Calu3 (cell line): ENCODE measurements at regions not wholly inside any gene's neighbourhood (a gene's known extent, or its start where the extent isn't known, plus 50 kb on each side); places are given as distances from the start of the nearest gene placed in this dataset.

Experiments used
- BruUV-seq: library from RNA; stranded (reverse); fragments of 400-500 nt; replicated peaks from 2 replicates; lab custom pipeline; 2021; lab: Mats Ljungman, UMichigan
- CTCF ChIA-PET: fragments of 300-600 bp; sonication (Branson Sonifier 250); formaldehyde crosslinking; loops from one replicate; lab custom pipeline; 2022; ENCODE audit warnings: antibody characterized with exemption; lab: Charles Lee
- DNase-seq: peaks from one replicate; pipeline ENCODE4 v3.0.0; 2022
- H3K27ac Mint-ChIP-seq: one replicate; pipeline ENCODE4 v1.8.0; 2022; ENCODE audit warnings: mixed read lengths; ENCODE audit not compliant: unreplicated experiment
- H3K27me3 Mint-ChIP-seq: one replicate; pipeline ENCODE4 v1.8.0; 2022; ENCODE audit warnings: mixed read lengths; ENCODE audit not compliant: unreplicated experiment
- H3K36me3 Mint-ChIP-seq: one replicate; pipeline ENCODE4 v1.8.0; 2022; ENCODE audit warnings: mild to moderate bottlenecking, moderate library complexity, mixed read lengths; ENCODE audit not compliant: insufficient read depth, unreplicated experiment
- H3K4me1 Mint-ChIP-seq: one replicate; pipeline ENCODE4 v1.8.0; 2022; ENCODE audit warnings: mild to moderate bottlenecking, low read depth, mixed read lengths; ENCODE audit not compliant: unreplicated experiment
- H3K4me3 Mint-ChIP-seq: one replicate; pipeline ENCODE4 v1.8.0; 2022; ENCODE audit warnings: mild to moderate bottlenecking, low read depth, moderate library complexity, mixed read lengths; ENCODE audit not compliant: unreplicated experiment
- H3K9me3 Mint-ChIP-seq: one replicate; pipeline ENCODE4 v1.8.0; 2022; ENCODE audit warnings: low read depth, mixed read lengths; ENCODE audit not compliant: unreplicated experiment
- intact Hi-C: fragments of 100-400 bp; cut with micrococcal nuclease; formaldehyde crosslinking; loops from one replicate; pipeline ENCODE4 v1.10.0; 2022; ENCODE audit not compliant: unreplicated experiment
- TF ChIP-seq, protein P1 (sequence below): fragments of 200-600 bp; IDR thresholded peaks from one replicate; pipeline ENCODE4 v1.8.0; 2022; ENCODE audit warnings: antibody characterized with exemption; ENCODE audit not compliant: unreplicated experiment

DNA sequence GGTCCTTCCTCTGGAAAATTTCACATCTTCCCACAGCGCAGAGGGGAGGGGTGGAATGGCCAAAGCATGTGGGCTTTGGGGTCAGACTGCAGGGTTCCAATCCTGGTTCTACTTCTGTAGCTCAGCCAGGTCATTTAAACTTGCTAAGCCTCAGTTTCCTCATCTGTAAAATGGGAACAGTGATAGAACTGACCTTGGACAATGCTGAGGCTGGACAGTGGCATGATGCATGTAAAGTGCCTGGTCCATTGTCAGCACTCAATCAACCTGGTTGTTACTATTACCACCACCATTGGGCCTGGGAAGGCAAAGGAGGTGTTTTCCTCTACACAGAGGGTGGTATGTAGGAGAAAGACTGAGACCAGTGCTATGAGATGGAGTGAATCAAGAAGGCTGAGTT, 162.8 kb downstream of the VRK1 start:
- intact Hi-C loops: no loop called here

DNA sequence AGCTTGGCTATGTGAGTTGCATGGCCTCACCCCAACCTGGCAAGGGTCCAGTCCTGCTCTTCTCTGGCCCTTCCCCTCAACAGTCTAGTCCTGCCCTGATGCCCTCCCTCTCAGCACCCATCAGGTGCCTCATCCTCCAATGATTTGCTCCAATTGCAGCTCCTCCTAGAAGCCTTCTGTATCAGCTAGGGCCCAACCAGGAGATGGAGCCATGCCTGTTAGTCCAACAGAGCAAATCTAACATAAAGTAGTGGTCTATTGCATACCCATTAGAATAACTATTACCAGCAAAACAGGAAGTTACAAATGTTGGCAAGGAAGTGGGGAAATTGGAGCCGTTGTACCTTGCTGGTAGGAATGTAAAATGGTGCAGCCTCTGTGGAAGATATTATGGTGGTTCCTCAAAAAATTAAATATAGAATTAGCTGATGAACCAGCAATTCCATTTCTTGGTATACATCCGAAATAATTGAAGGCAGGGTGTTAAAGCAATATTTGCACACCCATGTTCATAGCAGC, 163.5 kb downstream of the VRK1 start:
- no TSS peak for BruUV-seq
- no peak overlapping the region for H3K4me3 Mint-ChIP-seq
- CTCF ChIA-PET: no interaction called here

More for the DNA sequence above, 162.8 kb downstream of the VRK1 start:
- no peak overlapping the region for H3K27ac Mint-ChIP-seq
- H3K4me3 Mint-ChIP-seq: no peak overlapping the region
- DNase-seq: no peak
- no peaks in the 10 kb centered on the region for H3K27me3 Mint-ChIP-seq
- no TSS peak for BruUV-seq
- no peaks in the 10 kb centered on the region for H3K4me1 Mint-ChIP-seq
- TF ChIP-seq, protein P1, sequence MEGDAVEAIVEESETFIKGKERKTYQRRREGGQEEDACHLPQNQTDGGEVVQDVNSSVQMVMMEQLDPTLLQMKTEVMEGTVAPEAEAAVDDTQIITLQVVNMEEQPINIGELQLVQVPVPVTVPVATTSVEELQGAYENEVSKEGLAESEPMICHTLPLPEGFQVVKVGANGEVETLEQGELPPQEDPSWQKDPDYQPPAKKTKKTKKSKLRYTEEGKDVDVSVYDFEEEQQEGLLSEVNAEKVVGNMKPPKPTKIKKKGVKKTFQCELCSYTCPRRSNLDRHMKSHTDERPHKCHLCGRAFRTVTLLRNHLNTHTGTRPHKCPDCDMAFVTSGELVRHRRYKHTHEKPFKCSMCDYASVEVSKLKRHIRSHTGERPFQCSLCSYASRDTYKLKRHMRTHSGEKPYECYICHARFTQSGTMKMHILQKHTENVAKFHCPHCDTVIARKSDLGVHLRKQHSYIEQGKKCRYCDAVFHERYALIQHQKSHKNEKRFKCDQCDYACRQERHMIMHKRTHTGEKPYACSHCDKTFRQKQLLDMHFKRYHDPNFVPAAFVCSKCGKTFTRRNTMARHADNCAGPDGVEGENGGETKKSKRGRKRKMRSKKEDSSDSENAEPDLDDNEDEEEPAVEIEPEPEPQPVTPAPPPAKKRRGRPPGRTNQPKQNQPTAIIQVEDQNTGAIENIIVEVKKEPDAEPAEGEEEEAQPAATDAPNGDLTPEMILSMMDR: no peak
- no peaks in the 10 kb centered on the region for H3K36me3 Mint-ChIP-seq
- peaks cover 3% of the 10 kb centered on the region for H3K9me3 Mint-ChIP-seq
- CTCF ChIA-PET: no interaction called here

DNA sequence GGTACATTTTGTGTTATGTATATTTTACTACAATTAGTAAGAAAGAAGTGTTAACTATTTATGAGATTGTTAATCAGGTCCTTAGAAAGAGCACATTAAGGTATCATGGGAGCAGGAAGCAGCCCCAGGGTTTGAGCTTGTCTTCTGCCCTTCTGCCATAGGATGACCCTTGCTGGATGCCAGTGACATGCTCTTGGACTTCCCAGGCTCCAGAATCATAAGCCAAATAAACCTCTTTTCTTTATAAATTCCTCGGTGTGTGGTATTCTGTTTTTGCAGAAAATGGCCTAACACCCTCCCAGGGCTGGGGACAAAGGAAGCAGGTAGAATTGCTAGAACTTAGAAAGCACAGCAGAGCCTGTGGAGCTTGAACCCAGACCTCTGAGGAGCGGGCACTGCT, 164.7 kb downstream of the VRK1 start:
- H3K27ac Mint-ChIP-seq: no peak overlapping the region
- no peaks in the 10 kb centered on the region for H3K4me1 Mint-ChIP-seq
- no peak for DNase-seq
- CTCF ChIA-PET: no interaction called here
- peaks cover 3% of the 10 kb centered on the region for H3K9me3 Mint-ChIP-seq
- no peak overlapping the region for H3K4me3 Mint-ChIP-seq
- TF ChIP-seq, protein P1: no peak
- intact Hi-C loops: no loop called here
- no TSS peak for BruUV-seq
- H3K36me3 Mint-ChIP-seq: no peaks in the 10 kb centered on the region
- no peaks in the 10 kb centered on the region for H3K27me3 Mint-ChIP-seq

More for the DNA sequence above, 163.5 kb downstream of the VRK1 start:
- H3K4me1 Mint-ChIP-seq: no peaks in the 10 kb centered on the region
- H3K27me3 Mint-ChIP-seq: no peaks in the 10 kb centered on the region
- no peaks in the 10 kb centered on the region for H3K36me3 Mint-ChIP-seq
- H3K27ac Mint-ChIP-seq: no peak overlapping the region
- DNase-seq: no peak
- intact Hi-C loops: no loop called here
- TF ChIP-seq, protein P1: no peak
- peaks cover 3% of the 10 kb centered on the region for H3K9me3 Mint-ChIP-seq

DNA sequence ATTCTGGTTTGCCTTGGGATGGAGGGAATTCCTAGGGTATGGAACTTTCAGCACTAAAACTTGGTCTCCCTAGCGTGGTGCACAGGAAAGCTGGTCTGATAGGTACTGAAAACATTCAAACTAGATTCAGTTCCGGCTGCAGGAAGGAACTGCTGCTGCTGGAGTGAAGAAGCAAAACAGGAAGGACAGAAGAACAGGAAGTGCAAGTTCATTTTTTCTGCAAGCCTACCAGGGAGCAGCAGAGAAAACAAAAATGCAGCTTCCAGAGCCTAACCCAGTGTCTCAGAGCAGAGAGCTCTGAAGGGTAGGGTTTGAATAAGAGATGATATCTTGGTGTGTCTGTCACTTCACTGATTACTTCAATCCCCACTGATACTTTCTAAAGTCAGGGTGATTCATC, 165.2 kb downstream of the VRK1 start:
- CTCF ChIA-PET: no interaction called here
- no TSS peak for BruUV-seq
- Mint-ChIP-seq H3K27ac (no peak overlapping the region), H3K9me3 (peaks cover under 1% of the 10 kb centered on the region), H3K4me1 (no peaks in the 10 kb centered on the region), H3K4me3 (no peak overlapping the region), H3K27me3 (no peaks in the 10 kb centered on the region), H3K36me3 (no peaks in the 10 kb centered on the region)
- TF ChIP-seq, protein P1: no peak
- no peak for DNase-seq
- intact Hi-C loops: no loop called here
